ENCODE measurements at regions not wholly inside any gene's neighbourhood (a gene's known extent, or its start where the extent isn't known, plus 50 kb on each side); places are given as distances from the start of the nearest gene placed in this dataset.

GRCh38 chr14:49516286-49516685 is 69.9 kb downstream of the RPS29 start:
- TF ChIP-seq POLR2A (IDR thresholded peaks at IDR 0.05) (no peak), CTCF (IDR thresholded peaks at IDR 0.05 in 4 of 5, conservative IDR thresholded peaks at IDR 0.05 in 1 of 5) (no peak)

Data from gastrocnemius medialis (tissue), 4 donors.